Effector CD4-positive, alpha-beta T cell (primary cell): ENCODE measurements at regions not wholly inside any gene's neighbourhood (a gene's known extent, or its start where the extent isn't known, plus 50 kb on each side); places are given as distances from the start of the nearest gene placed in this dataset.

Experiments used
- DNase-seq: peaks from one replicate; pipeline ENCODE4 v3.0.0-alpha.2; 2020

GRCh38 chr3:105923140-105923539 is 54.3 kb upstream of the CBLB start:
- no peak for DNase-seq

GRCh38 chr3:105927741-105928140 is 58.9 kb upstream of the CBLB start:
- no peak for DNase-seq

- DNase-seq: no peak
Measured at GRCh38 chr3:105930733-105931132, 61.9 kb upstream of the CBLB start.

- DNase-seq: no peak
Measured at GRCh38 chr3:105931500-105931899, 62.7 kb upstream of the CBLB start.

DNA sequence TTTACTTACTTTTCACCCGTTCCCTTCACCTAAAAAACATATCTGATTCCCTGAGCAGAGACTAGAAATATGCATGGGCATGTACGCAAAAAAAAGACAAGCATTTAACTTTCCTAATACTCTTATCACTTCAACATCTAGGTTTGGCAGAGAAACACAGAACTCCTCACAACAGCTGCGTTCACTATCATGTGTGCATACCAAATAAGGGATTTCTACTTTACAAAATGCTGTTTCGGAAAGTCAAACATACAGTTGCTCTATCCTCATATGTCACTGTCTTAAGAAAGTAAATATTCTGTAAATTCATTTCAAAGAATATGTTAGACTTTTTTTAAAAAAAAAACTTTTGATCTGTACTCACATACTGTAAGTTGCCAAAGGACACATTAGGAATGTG is 65.1 kb upstream of the CBLB start:
- DNase-seq: no peak

GRCh38 chr3:105938101-105938500 is 69.3 kb upstream of the CBLB start:
- no peak for DNase-seq

DNA sequence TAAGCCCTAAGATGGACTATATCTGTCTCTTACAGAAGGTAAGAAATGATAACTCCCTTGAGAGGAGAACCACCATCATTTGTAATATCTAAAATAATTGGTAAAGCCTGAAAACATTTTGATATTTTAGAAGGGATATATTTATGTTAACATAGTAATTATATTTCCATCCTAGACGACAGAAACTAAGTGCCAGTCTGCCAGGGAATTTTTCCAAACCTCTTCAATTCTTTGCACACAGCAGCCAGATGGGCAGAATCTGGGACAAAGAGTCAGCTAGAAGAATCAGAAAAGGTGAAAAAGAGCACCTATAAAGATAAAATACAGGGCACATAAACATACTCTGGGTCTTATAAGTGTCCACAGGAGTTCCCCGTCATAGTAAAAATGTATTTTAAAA is 70.0 kb upstream of the CBLB start:
- no peak for DNase-seq

DNA sequence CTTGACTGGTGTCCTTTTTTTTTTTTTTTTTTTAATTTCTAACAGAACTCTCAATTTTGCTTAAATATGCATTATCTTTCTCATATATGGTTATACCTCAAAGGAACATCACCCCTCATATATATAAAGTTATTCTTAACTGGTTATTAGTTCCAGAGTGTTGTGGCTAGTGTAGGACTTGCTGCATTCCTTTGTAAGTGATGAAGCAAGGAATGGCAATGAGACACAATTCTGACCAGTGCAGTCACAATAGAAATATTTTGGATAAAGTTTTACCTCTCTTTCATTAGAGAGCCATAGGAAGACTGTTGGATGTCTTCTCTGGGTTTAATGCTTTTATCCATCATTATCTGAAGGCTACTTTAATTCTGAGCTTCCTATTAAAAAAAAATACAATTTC is 75.5 kb upstream of the CBLB start:
- DNase-seq: no peak

DNA sequence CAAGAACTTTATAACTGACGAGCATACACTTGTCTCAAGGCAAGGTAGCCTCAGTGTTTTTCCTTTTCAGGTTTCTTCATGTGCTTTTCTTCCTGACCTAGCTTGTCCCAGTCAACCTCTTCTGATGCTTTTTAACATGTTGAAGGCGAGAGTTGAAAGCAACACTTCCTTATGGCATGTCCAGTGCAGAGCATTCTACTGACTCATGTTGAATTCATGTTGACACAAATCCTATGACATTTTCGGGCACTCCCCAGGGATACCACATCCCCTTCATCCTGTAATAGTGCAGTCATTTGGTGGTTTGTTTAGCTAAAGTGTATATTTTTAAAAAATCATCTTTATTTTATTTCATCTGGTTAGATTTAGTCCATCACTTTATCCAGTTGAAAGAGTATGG is 75.9 kb upstream of the CBLB start:
- DNase-seq: no peak

GRCh38 chr3:105948101-105948500 is 79.3 kb upstream of the CBLB start:
- no peak for DNase-seq

DNA sequence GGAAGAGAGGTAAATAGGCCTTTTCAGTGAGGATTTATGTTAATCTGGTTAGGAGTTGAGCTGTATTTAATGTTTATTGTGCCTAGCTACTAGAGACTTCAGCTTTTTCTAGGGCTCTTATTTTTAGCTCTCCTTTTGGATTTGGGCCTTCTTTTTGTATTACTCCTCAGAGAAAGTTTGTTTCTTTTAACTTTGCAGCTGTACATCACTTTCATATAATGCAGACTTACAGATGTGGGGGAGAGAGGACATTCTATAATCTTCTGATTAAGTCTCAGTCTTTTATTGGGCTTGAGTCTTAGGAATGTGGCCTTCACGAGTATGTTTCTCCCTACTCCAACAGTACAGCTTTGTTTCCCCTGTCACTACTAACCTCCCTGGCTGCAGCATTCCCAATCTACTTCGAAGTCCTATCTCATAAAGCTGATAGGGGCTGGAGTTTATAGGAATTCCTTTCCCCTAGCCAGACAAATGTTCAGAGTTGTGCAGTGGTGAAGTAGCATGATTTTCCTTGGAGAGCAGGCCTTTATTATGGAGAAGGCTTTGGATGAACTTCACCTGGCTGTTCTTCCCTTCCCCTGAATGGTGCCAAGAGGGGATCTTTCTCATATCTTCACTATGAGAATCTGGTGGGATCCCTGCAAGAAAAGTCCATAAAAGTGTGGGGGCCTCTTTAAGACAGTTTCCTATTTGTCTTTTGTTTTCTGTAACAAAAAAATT is 82.2 kb upstream of the CBLB start:
- no peak for DNase-seq

- no peak for DNase-seq
Measured at GRCh38 chr3:105953831-105954230, 85.0 kb upstream of the CBLB start.

DNA sequence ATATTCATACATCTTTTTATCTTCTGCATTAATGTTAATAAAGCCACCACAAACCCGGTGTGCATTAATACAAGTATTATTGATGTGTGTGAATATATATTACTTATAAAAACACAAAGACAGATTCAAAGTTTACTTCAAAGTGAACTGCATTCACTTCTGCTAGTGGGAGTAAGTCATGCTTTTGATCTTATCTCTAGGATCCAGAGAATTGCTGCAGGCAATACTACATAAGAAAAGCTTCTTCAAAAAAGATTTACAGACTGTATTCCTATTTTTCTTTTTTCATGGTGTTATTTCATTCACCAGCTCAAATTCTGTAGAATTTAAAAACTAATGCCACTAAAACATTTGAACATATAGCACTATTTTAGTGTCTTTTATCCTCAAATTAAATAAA is 87.5 kb upstream of the CBLB start:
- DNase-seq: no peak

GRCh38 chr3:105957722-105958121 is 88.9 kb upstream of the CBLB start:
- no peak for DNase-seq

GRCh38 chr3:105958237-105959000 is 89.6 kb upstream of the CBLB start:
- no peak for DNase-seq

GRCh38 chr3:105959851-105960250 is 91.0 kb upstream of the CBLB start:
- no peak for DNase-seq

DNA sequence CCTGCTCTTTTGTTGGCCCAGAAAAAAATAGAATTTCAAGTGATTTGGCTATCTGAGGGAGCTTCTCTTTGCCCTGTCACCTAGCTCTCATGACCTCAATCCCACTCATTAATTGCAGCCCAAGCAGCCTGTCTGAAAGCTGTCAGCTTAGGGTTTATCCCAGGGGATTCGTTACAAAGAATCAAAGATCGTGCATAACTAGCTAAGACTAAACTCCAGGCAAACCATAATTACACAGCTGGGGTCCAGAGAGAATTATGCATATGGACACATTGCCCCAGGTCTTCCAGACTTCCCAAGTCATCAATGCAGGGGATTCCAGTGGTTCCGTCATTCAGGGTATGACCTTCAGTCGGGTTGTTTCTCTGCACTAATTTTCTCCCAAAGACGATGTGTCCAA is 91.6 kb upstream of the CBLB start:
- DNase-seq: no peak

- no peak for DNase-seq
Measured at GRCh38 chr3:105963161-105963560, 94.3 kb upstream of the CBLB start.

DNA sequence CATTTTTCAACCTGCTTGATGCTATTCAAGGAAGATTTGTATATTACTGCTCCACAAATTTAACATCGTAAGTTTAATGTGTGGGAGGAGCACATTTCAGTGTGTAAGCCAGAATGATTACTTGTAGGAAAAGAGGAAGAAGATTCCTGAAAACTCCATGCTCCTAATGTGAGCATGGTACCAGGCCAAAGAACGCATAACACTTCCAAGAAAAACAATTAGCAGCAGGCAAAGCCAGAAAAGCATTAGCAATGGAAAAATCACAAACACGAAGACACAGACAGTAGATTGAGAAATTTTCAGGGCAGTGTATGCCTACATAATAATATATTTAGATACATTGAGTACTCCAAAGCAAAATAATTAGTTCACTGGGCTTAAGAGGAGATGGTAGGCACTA is 96.6 kb upstream of the CBLB start:
- DNase-seq: no peak

DNA sequence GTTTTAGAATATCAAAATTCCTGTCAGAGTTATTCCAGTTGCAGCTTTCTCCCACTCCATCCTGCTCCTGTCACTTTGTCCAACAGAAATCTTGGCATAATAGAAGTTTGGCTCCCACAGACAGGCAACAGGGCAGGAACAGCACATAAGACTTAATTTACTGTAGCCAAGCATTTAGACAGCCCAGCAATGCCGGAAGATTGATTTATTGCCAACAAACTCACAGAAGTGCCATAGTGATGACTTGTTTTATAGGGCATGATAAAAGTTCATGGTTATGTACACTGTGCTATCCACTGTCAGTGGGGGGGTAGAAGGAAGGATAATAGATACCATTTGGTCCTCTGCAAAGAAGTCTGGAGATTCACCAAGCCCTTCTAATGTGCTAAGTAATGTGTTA is 98.3 kb upstream of the CBLB start:
- DNase-seq: no peak

- no peak for DNase-seq
Measured at GRCh38 chr3:105970283-105970682, 101.5 kb upstream of the CBLB start.

DNA sequence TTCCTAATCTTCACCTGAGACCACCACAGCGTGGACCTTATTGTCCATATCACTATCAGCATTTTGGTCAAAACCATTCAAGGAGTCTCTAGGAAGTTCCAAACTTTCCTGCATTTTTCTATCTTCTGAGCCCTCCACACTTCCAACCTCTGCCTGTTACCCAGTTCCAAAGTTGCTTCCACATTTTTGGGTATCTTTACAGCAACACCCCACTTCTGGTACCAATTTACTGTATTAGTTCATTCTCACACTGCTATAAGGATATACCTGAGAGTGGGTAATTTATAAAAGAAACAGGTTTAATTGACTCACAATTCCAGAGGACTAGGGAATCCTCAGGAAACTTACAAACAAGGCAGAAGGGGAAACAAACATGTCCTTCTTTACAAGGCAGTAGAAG is 103.3 kb upstream of the CBLB start:
- no peak for DNase-seq

DNA sequence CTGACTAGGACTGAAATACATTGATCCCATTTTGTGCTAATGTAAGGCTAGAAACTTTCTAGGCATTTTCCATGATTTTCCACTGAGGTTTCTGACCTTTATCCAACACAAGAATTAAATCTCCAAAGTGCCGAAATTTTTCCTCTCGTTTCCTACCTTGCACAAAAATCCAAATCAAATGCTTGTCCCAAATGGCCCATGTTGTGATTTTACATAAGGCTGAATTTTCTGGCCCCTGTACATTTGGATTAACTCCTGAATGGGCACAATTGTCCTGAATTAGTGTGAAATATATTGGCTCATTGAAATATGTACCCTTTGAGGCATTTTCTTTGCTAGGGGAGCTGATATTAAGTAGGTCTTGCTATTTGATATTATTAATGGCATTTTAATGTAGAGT is 105.6 kb upstream of the CBLB start:
- no peak for DNase-seq

- no peak for DNase-seq
Measured at GRCh38 chr3:105976196-105976595, 107.4 kb upstream of the CBLB start.

GRCh38 chr3:105979961-105980360 is 111.1 kb upstream of the CBLB start:
- no peak for DNase-seq
